22Rv1 (cell line): ENCODE measurements at regions not wholly inside any gene's neighbourhood (a gene's known extent, or its start where the extent isn't known, plus 50 kb on each side); places are given as distances from the start of the nearest gene placed in this dataset.
A peak's percentile ranks its signal among the peaks of the same experiment; 100 is the strongest.

Experiments
- CTCF ChIP-seq: fragments of 450-650 bp; IDR thresholded peaks from 2 replicates; pipeline ENCODE4 v1.5.1; 2017; ENCODE audit warnings: mild to moderate bottlenecking
- ZFX ChIP-seq: fragments of 450-650 bp; IDR thresholded peaks from 2 replicates; pipeline ENCODE4 v1.6.1; 2017; ENCODE audit warnings: antibody characterized with exemption, borderline replicate concordance

GRCh38 chr10:55410415-55410885 is 609.4 kb upstream of the PCDH15 start:
- TF ChIP-seq CTCF, result peak; percentile 65
- TF ChIP-seq ZFX, result no peak
